HL-60 (cell line): ENCODE measurements at regions not wholly inside any gene's neighbourhood (a gene's known extent, or its start where the extent isn't known, plus 50 kb on each side); places are given as distances from the start of the nearest gene placed in this dataset.

Experiments
- DNase-seq, 2 experiments: peaks; one replicate each; pipeline ENCODE4 v3.0.0-alpha.2; 2010 to 2020; ENCODE audit warnings: low read depth in 1 of 2, low spot score in 1 of 2
- H3K27ac ChIP-seq: fragments of 250-450 bp; sonication (Bioruptor Pico); replicated peaks from 2 replicates; pipeline ENCODE4 v1.5.1; 2020; ENCODE audit warnings: mild to moderate bottlenecking, moderate library complexity
- H3K27me3 ChIP-seq: fragments of 250-450 bp; sonication (Bioruptor Pico); 2 replicates; pipeline ENCODE4 v1.5.1; 2021; ENCODE audit warnings: mild to moderate bottlenecking, moderate library complexity; ENCODE audit not compliant: insufficient read depth, poor library complexity, severe bottlenecking
- H3K4me3 ChIP-seq: replicated peaks from 2 replicates; pipeline ENCODE4 v1.5.1; 2011; ENCODE audit warnings: mild to moderate bottlenecking, control low read depth, low read length; ENCODE audit not compliant: insufficient read depth
- GABPA ChIP-seq: IDR thresholded peaks from 2 replicates; pipeline ENCODE4 v1.6.1; 2012; ENCODE audit warnings: low read depth
- POLR2AphosphoS5 ChIP-seq: IDR thresholded peaks from 2 replicates; pipeline ENCODE4 v1.6.1; 2012; ENCODE audit warnings: low read depth
- REST ChIP-seq: IDR thresholded peaks from 2 replicates; pipeline ENCODE4 v1.6.1; 2012; ENCODE audit warnings: low read depth; ENCODE audit not compliant: insufficient replicate concordance
- SPI1 ChIP-seq: IDR thresholded peaks from 2 replicates; pipeline ENCODE4 v1.6.1; 2012; ENCODE audit warnings: low read depth, mild to moderate bottlenecking, borderline replicate concordance
- TF ChIP-seq, protein P1 (sequence below): IDR thresholded peaks from one replicate; pipeline ENCODE4 v1.5.1; 2011; ENCODE audit warnings: low read length, control low read depth, inconsistent platforms; ENCODE audit not compliant: insufficient read depth

GRCh38 chr13:50527612-50528509, 315.6 kb downstream of the DLEU7 start:
- H3K27me3 ChIP-seq, result no peaks in the 10 kb centered on the region
- peak in 1 of 2 experiments; percentile 36 for DNase-seq
- H3K4me3 ChIP-seq, result no peak overlapping the region
- TF ChIP-seq, protein P1, sequence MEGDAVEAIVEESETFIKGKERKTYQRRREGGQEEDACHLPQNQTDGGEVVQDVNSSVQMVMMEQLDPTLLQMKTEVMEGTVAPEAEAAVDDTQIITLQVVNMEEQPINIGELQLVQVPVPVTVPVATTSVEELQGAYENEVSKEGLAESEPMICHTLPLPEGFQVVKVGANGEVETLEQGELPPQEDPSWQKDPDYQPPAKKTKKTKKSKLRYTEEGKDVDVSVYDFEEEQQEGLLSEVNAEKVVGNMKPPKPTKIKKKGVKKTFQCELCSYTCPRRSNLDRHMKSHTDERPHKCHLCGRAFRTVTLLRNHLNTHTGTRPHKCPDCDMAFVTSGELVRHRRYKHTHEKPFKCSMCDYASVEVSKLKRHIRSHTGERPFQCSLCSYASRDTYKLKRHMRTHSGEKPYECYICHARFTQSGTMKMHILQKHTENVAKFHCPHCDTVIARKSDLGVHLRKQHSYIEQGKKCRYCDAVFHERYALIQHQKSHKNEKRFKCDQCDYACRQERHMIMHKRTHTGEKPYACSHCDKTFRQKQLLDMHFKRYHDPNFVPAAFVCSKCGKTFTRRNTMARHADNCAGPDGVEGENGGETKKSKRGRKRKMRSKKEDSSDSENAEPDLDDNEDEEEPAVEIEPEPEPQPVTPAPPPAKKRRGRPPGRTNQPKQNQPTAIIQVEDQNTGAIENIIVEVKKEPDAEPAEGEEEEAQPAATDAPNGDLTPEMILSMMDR, result no peak
- TF ChIP-seq POLR2AphosphoS5, result no peak
- TF ChIP-seq GABPA, result no peak
- TF ChIP-seq REST, result no peak
- TF ChIP-seq SPI1, result no peak
- H3K27ac ChIP-seq, result no peak overlapping the region

GRCh38 chr13:50529154-50529882, 314.2 kb downstream of the DLEU7 start:
- Histone ChIP-seq H3K4me3 (no peak overlapping the region), H3K27ac (no peak overlapping the region), H3K27me3 (no peaks in the 10 kb centered on the region)
- TF ChIP-seq SPI1 (no peak), REST (no peak), GABPA (no peak), POLR2AphosphoS5 (no peak)
- TF ChIP-seq, protein P1, result no peak
- DNase-seq, result no peak

GRCh38 chr13:50531917-50532899, 311.3 kb downstream of the DLEU7 start:
- TF ChIP-seq SPI1 (no peak), POLR2AphosphoS5 (no peak), REST (no peak), GABPA (no peak)
- TF ChIP-seq, protein P1, result no peak
- no peaks in the 10 kb centered on the region for H3K27me3 ChIP-seq
- H3K4me3 ChIP-seq, result no peak overlapping the region
- no peak overlapping the region for H3K27ac ChIP-seq
- DNase-seq, result no peak
